Endodermal cell (in vitro differentiated cells): ENCODE measurements at regions not wholly inside any gene's neighbourhood (a gene's known extent, or its start where the extent isn't known, plus 50 kb on each side); places are given as distances from the start of the nearest gene placed in this dataset.
"Not testable (repeated sequence)": the region's sequence is repeated elsewhere in the genome, so short reads cannot be mapped to it uniquely, and the experiment has no call there.

Experiments used
- DNase-seq: peaks from one replicate; pipeline ENCODE4 v3.0.0-alpha.2; 2017
- H3K27ac ChIP-seq: 2 replicates; pipeline ENCODE4 v1.5.1; 2013; ENCODE audit warnings: mild to moderate bottlenecking, low read depth, low read length, moderate library complexity
- H3K27me3 ChIP-seq: 2 replicates; pipeline ENCODE4 v1.6.1; 2013; ENCODE audit warnings: mild to moderate bottlenecking, low read length, moderate library complexity; ENCODE audit not compliant: insufficient read depth, control insufficient read depth, poor library complexity, severe bottlenecking
- H3K36me3 ChIP-seq: 2 replicates; pipeline ENCODE4 v1.7.0; 2013; ENCODE audit warnings: mild to moderate bottlenecking, low read length, moderate library complexity; ENCODE audit not compliant: control insufficient read depth, insufficient read depth
- H3K4me1 ChIP-seq: one replicate; pipeline ENCODE4 v1.7.0; 2013; ENCODE audit warnings: low read length; ENCODE audit not compliant: control insufficient read depth, insufficient read depth
- H3K4me3 ChIP-seq: 2 replicates; pipeline ENCODE4 v1.5.1; 2013; ENCODE audit warnings: mild to moderate bottlenecking, low read length, moderate library complexity
- H3K9ac ChIP-seq: 2 replicates; pipeline ENCODE4 v1.6.1; 2013; ENCODE audit warnings: mild to moderate bottlenecking, low read length, moderate library complexity; ENCODE audit not compliant: poor library complexity, severe bottlenecking; ENCODE audit errors: extremely low read depth
- H3K9me3 ChIP-seq: 2 replicates; pipeline ENCODE4 v1.6.1; 2013; ENCODE audit warnings: mild to moderate bottlenecking, low read length, moderate library complexity; ENCODE audit not compliant: control insufficient read depth
- H3K27ac Mint-ChIP-seq: 2 replicates; pipeline ENCODE4 v1.8.0; 2020; ENCODE audit warnings: mixed read lengths
- H3K27me3 Mint-ChIP-seq: 2 replicates; pipeline ENCODE4 v1.8.0; 2021; ENCODE audit warnings: mild to moderate bottlenecking, mixed read lengths; ENCODE audit not compliant: insufficient read depth
- H3K36me3 Mint-ChIP-seq: 2 replicates; pipeline ENCODE4 v1.8.0; 2020; ENCODE audit warnings: low read depth, mixed read lengths
- H3K4me1 Mint-ChIP-seq: 2 replicates; pipeline ENCODE4 v1.8.0; 2020; ENCODE audit warnings: mixed read lengths
- H3K4me3 Mint-ChIP-seq: 2 replicates; pipeline ENCODE4 v1.8.0; 2020; ENCODE audit warnings: mild to moderate bottlenecking, moderate library complexity, mixed read lengths
- H3K9me3 Mint-ChIP-seq: 2 replicates; pipeline ENCODE4 v1.8.0; 2020; ENCODE audit warnings: mild to moderate bottlenecking, mixed read lengths
- WGBS, 2 experiments: methylation state at CpG; one replicate each; pipeline versions ENCODE4 v1.1.5 to v1.1.7; 2013; ENCODE audit warnings: missing lambda C conversion rate in 2 of 2, mixed read lengths in 1 of 2; ENCODE audit not compliant: insufficient coverage in 1 of 2, insufficient read length in 1 of 2; 5-methylcytosine and 5-hydroxymethylcytosine counted together

DNA sequence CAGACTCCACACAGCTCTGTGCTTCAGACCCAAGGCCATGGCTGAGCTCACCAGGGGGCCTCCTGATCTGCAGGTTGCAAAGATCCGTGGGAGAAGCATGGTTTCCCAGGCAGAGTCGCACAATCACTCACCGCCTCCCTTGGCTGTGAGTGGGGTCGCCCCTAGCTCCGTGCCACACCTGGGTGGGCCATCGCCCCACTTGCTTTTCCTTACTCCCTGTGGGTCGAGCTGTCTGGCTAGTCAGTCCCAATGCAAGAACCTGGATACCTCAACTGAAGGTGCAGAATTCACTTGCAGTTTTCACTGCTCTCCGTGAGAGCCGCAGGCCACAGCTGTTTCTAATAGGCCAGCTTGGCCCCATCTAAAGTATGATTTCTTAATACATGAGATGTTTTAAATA lies 319.6 kb downstream of the CACNA1B start:
- H3K36me3 Mint-ChIP-seq, H3K9me3 Mint-ChIP-seq, H3K4me1 ChIP-seq, H3K9me3 ChIP-seq, H3K27me3 ChIP-seq, H3K4me3 ChIP-seq, H3K27ac Mint-ChIP-seq, H3K36me3 ChIP-seq, H3K4me3 Mint-ChIP-seq, H3K4me1 Mint-ChIP-seq, H3K27ac ChIP-seq, H3K9ac ChIP-seq, H3K27me3 Mint-ChIP-seq: not testable (repeated sequence)
- DNase-seq, result peak; percentile 35
- 87 to 88% methylated on average over 4 to 9 of the region's 9 CpGs for WGBS, 2 experiments

DNA sequence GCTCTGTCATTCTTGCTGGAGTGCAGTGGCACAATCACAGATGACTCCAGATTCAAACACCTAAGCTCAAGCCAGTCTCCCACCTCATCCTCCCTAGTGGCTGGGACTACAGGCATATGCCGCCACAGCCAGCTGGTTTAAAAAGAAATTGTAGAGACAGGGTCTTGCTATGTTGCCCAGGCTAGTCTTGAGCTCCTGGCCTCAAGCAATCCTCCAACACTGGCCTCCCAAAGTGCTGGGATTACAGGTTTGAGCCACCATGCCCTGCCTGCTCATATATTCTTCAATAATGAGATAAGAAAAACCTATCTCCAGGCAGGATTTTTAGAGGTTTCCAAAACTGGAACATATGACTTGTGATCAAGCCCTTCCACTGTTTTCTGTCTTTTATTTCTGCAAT lies 321.4 kb downstream of the CACNA1B start:
- H3K27me3 Mint-ChIP-seq, result peaks cover 10% of the 10 kb centered on the region
- not testable (repeated sequence) for H3K36me3 ChIP-seq, H3K9me3 ChIP-seq, H3K4me1 Mint-ChIP-seq, H3K9ac ChIP-seq, H3K27ac Mint-ChIP-seq, H3K4me3 Mint-ChIP-seq, H3K4me1 ChIP-seq, H3K36me3 Mint-ChIP-seq, H3K27ac ChIP-seq, H3K4me3 ChIP-seq, H3K9me3 Mint-ChIP-seq, H3K27me3 ChIP-seq
- DNase-seq, result peak; percentile 20
- 71 to 87% methylated on average over 1 of the region's 1 CpG for WGBS, 2 experiments

DNA sequence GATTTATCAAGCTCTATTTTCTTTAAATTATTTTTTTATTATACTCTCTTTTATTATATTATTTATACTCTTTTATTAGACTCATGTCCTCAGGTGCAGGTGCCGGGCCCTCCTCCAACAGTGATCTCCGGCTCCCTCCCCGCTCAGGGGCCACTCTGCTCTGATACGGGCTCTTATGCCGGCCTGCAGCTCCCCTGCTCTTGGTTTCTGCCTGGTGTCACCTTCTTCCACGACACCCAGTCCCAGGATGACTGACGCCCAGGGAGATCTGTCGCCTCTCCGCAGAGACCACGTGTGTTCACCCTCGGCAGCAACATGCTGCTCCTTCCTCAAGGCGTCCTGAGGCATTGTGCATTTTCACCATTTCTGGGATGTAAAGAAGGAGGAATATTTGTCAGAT lies 322.3 kb downstream of the CACNA1B start:
- not testable (repeated sequence) for H3K9me3 ChIP-seq, H3K4me1 ChIP-seq, H3K27ac ChIP-seq, H3K9ac ChIP-seq, H3K4me1 Mint-ChIP-seq, H3K36me3 ChIP-seq, H3K4me3 Mint-ChIP-seq, H3K36me3 Mint-ChIP-seq, H3K9me3 Mint-ChIP-seq, H3K27me3 ChIP-seq, H3K27ac Mint-ChIP-seq, H3K4me3 ChIP-seq
- H3K27me3 Mint-ChIP-seq, result peaks cover 11% of the 10 kb centered on the region
- peak; percentile 4 for DNase-seq
- WGBS, 2 experiments, result 85 to 88% methylated on average over 6 to 11 of the region's 12 CpGs

DNA sequence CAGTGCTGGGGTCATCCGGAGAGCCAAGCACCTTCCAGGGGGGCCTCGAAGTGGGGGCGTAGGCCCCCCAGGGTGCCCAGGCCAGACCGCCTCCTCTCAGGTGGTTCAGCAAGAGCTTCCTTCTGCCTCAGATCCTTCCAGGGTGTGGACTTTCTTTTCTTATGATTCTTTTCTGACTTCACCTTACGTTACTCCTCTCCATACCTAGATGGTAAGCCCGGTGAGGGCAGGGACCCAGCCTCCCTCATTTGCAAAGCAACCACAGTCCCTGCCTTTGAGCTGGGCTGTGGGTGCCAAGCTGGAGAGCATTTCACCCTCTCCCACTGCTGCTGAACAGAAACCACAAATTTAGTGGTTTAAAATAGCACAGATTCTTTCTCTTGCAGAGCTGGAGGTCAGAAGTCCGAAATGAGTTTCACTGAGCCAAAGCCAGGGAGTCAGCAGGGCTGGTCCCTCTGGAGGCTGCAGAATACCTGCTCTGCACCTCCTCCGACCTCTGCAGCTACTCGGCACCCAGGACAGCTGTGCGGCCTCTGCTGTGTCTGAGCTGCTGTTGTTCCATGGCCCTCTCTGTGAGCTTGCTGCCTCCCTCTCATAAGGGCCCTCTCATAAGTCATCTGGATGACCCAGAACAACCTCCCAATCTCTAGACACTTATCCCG lies 323.0 kb downstream of the CACNA1B start:
- 57 to 76% methylated on average over 1 to 5 of the region's 11 CpGs for WGBS, 2 experiments

DNA sequence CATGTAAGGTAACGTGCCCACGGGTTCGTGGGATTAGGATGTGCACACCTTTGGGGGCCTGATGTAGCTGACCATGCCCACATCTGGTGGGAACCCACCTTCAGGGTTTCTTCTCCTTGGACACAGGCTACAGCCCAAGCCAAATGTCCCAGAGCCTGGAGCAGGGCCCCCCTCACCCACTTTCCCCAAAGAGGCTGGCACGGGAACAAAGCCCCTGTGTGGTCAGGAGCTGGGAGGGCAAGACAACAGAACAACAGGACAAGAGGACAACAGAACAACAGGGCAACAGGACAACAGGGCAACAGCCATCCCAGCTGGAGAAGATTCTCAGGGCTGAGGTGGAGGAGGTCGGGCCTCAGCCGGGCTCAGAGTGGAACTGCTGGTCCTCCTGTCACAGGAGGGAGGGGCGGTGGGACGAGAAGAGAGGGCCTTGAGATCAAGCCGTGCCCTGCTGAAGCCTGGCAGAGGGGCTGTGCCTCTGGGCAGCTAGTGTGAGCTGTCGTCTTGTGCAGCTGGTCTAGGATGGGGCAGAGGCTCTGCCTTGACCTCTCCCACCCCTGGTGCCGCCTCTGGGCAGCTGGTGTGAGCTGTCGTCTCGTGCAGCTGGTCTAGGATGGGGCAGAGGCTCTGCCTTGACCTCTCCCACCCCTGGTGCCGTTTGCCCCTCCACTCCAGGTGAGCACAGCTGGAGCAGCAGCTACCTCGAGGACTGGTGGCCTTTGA lies 323.7 kb downstream of the CACNA1B start:
- H3K4me3 ChIP-seq, H3K9me3 ChIP-seq, H3K27ac Mint-ChIP-seq, H3K9me3 Mint-ChIP-seq, H3K9ac ChIP-seq, H3K36me3 Mint-ChIP-seq, H3K36me3 ChIP-seq, H3K4me3 Mint-ChIP-seq, H3K27ac ChIP-seq, H3K4me1 Mint-ChIP-seq, H3K27me3 ChIP-seq, H3K4me1 ChIP-seq: not testable (repeated sequence)
- H3K27me3 Mint-ChIP-seq, result peaks cover 11% of the 10 kb centered on the region
- peak; percentile 30 for DNase-seq
- 60 to 100% methylated on average over 1 to 4 of the region's 15 CpGs for WGBS, 2 experiments

More for the DNA sequence above, 323.0 kb downstream of the CACNA1B start:
- H3K36me3 Mint-ChIP-seq, H3K27ac ChIP-seq, H3K9ac ChIP-seq, H3K27me3 ChIP-seq, H3K4me3 ChIP-seq, H3K9me3 Mint-ChIP-seq, H3K4me1 Mint-ChIP-seq, H3K9me3 ChIP-seq, H3K4me1 ChIP-seq, H3K27ac Mint-ChIP-seq, H3K4me3 Mint-ChIP-seq, H3K36me3 ChIP-seq: not testable (repeated sequence)
- peak; percentile 10 for DNase-seq
- H3K27me3 Mint-ChIP-seq, result peaks cover 11% of the 10 kb centered on the region

DNA sequence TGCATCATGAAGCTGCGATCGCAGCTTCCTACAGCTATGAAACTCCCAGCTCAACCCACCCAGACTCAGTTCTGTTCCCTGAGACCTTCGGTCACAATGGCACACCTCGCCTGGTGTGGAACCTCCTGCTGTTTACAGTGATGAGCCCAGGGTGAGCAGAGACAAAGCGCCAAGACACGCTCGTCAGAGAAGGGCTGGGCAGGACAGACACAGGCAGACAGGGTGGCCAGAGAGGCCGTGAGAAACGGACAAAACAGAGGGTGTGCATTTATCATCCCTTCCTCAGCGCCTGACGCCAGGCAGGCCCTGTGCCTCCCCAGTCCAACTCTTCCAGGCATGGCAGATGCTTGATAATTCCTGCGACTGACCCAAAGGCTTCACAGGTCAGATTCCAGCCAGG lies 324.5 kb downstream of the CACNA1B start:
- H3K27me3 ChIP-seq, H3K4me3 Mint-ChIP-seq, H3K27me3 Mint-ChIP-seq, H3K4me3 ChIP-seq, H3K9ac ChIP-seq, H3K27ac Mint-ChIP-seq, H3K36me3 Mint-ChIP-seq, H3K36me3 ChIP-seq, H3K9me3 Mint-ChIP-seq, H3K9me3 ChIP-seq, H3K4me1 Mint-ChIP-seq, H3K4me1 ChIP-seq, H3K27ac ChIP-seq: not testable (repeated sequence)
- 68 to 79% methylated on average over 3 to 9 of the region's 12 CpGs for WGBS, 2 experiments
- peak; percentile 28 for DNase-seq

DNA sequence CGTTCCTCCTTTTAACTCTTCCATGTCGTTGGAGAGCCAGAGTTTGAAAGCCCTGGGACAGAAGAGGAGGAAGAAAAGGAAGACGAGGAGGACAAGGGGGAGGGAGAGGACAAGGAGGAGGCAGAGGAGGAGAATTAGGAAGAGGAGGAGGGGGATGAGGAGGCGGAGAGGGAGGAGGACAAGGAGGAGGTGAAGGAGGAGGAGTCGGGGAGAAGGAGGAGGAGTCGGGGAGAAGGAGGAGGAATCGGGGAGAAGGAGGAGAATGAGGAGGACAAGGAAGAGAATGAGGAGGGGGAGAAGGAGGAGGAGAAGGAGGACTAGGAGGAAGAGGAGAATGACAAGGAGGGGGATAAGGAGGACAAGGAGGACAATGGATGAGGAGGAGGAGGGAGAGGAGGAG lies 325.7 kb downstream of the CACNA1B start:
- not testable (repeated sequence) for H3K27ac Mint-ChIP-seq, H3K27me3 Mint-ChIP-seq, H3K4me1 ChIP-seq, H3K36me3 ChIP-seq, H3K4me3 Mint-ChIP-seq, H3K9me3 Mint-ChIP-seq, H3K27me3 ChIP-seq, H3K36me3 Mint-ChIP-seq, H3K4me1 Mint-ChIP-seq, H3K4me3 ChIP-seq, H3K9ac ChIP-seq, H3K9me3 ChIP-seq, H3K27ac ChIP-seq
- peak; percentile 14 for DNase-seq
- WGBS, 2 experiments, result 72 to 79% methylated on average over 4 to 5 of the region's 7 CpGs
